ENCODE measurements at regions not wholly inside any gene's neighbourhood (a gene's known extent, or its start where the extent isn't known, plus 50 kb on each side); places are given as distances from the start of the nearest gene placed in this dataset.

GRCh38 chr2:149863227-149863626, 275.7 kb upstream of the MMADHC start:
- no peak for DNase-seq (ENCODE audit: low read depth, low spot score)
- POLR2A ChIA-PET: no interaction called here
- H3K27ac ChIP-seq (ENCODE audit: low read length): no peak overlapping the region
- intact Hi-C loops (cut with micrococcal nuclease; ENCODE audit: unreplicated experiment) (no loop called here), in situ Hi-C loops (cut with HindIII; ENCODE audit: low pct_unique_long_range_greater_than_20kb, low sequenced_read_pairs) (no loop called here)
- TF ChIP-seq POLR2AphosphoS5 (IDR thresholded peaks at IDR 0.05; ENCODE audit: low read depth, low read length): no peak
- no peak for TF ChIP-seq TCF7L2 (IDR thresholded peaks at IDR 0.05; ENCODE audit: low read depth, low read length)
- TF ChIP-seq, protein P1, sequence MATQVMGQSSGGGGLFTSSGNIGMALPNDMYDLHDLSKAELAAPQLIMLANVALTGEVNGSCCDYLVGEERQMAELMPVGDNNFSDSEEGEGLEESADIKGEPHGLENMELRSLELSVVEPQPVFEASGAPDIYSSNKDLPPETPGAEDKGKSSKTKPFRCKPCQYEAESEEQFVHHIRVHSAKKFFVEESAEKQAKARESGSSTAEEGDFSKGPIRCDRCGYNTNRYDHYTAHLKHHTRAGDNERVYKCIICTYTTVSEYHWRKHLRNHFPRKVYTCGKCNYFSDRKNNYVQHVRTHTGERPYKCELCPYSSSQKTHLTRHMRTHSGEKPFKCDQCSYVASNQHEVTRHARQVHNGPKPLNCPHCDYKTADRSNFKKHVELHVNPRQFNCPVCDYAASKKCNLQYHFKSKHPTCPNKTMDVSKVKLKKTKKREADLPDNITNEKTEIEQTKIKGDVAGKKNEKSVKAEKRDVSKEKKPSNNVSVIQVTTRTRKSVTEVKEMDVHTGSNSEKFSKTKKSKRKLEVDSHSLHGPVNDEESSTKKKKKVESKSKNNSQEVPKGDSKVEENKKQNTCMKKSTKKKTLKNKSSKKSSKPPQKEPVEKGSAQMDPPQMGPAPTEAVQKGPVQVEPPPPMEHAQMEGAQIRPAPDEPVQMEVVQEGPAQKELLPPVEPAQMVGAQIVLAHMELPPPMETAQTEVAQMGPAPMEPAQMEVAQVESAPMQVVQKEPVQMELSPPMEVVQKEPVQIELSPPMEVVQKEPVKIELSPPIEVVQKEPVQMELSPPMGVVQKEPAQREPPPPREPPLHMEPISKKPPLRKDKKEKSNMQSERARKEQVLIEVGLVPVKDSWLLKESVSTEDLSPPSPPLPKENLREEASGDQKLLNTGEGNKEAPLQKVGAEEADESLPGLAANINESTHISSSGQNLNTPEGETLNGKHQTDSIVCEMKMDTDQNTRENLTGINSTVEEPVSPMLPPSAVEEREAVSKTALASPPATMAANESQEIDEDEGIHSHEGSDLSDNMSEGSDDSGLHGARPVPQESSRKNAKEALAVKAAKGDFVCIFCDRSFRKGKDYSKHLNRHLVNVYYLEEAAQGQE (IDR thresholded peaks at IDR 0.05; ENCODE audit: insufficient read depth in 1 of 2, low read depth in 2 of 2, low read length in 1 of 2): no peak
- no peak for TF ChIP-seq CTCF (IDR thresholded peaks at IDR 0.05)
- no peaks in the 10 kb centered on the region for H3K36me3 ChIP-seq (ENCODE audit: control insufficient read depth, insufficient read depth, low read length)
- ATAC-seq: no peak
- H3K4me1 ChIP-seq (ENCODE audit: control insufficient read depth, insufficient read depth, low read length): no peaks in the 10 kb centered on the region; the same call in 1 of the 2 replicates
- no TSS peak for BruUV-seq (replicated peaks)
- H3K27me3 ChIP-seq (ENCODE audit: control insufficient read depth, insufficient read depth, low read length): no peaks in the 10 kb centered on the region
- no peak overlapping the region for H3K4me3 ChIP-seq (ENCODE audit: low read depth in 2 of 2, low read length in 2 of 2)
- H3K9me3 ChIP-seq (ENCODE audit: control insufficient read depth, insufficient read depth, low read depth, low read length): no peaks in the 10 kb centered on the region
- CTCF ChIA-PET: no interaction called here

GRCh38 chr2:149861034-149861433, 273.5 kb upstream of the MMADHC start:
- ATAC-seq: no peak
- no peaks in the 10 kb centered on the region for H3K27me3 ChIP-seq (ENCODE audit: control insufficient read depth, insufficient read depth, low read length)
- no peaks in the 10 kb centered on the region; the same call in 1 of the 2 replicates for H3K4me1 ChIP-seq (ENCODE audit: control insufficient read depth, insufficient read depth, low read length)
- DNase-seq (ENCODE audit: low read depth, low spot score): no peak
- BruUV-seq (replicated peaks): no TSS peak
- intact Hi-C loops (cut with micrococcal nuclease; ENCODE audit: unreplicated experiment): no loop called here
- in situ Hi-C loops (cut with HindIII; ENCODE audit: low pct_unique_long_range_greater_than_20kb, low sequenced_read_pairs): no loop called here
- H3K9me3 ChIP-seq (ENCODE audit: control insufficient read depth, insufficient read depth, low read depth, low read length): no peaks in the 10 kb centered on the region
- ChIA-PET POLR2A (no interaction called here), CTCF (interaction anchor here (0.7 kb wide), 1 partner anchor 351 kb away, joined by 3 read pairs; no protein-coding TSS in a partner anchor)
- no peak overlapping the region for H3K4me3 ChIP-seq (ENCODE audit: low read depth in 2 of 2, low read length in 2 of 2)
- H3K36me3 ChIP-seq (ENCODE audit: control insufficient read depth, insufficient read depth, low read length): no peaks in the 10 kb centered on the region
- H3K27ac ChIP-seq (ENCODE audit: low read length): no peak overlapping the region
- TF ChIP-seq TCF7L2 (IDR thresholded peaks at IDR 0.05; ENCODE audit: low read depth, low read length): no peak

DNA sequence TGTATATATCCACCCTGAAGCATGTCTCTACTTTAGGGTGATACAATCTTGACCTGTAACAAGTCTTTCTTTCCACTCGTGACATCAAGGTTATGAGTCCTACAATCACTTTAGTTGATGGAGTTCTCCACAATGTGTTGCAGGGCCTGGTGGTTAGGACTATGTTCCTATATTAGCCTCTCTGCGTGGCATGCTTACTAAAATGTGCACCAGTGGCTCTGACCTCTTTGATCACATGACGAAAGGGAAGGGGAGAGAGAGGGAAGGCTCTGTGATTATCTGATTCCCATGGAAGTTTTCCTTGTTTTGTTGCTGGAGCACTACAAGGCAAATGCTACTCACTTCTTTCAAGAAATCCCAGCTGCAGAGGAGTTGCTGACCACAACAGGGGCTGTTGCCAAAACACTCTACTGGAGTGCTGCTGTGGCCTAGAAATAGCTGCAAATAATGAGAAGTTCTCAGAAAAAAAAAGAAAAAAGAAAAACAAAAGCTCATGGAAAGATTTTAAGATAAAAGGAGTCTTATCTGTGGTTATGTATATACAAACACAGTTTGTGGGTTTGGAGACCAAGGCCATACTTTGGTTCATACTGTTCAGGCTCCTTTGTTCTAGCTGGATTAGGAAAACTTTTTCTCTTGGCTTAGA, 272.8 kb upstream of the MMADHC start:
- no TSS peak for BruUV-seq (replicated peaks)
- DNase-seq (ENCODE audit: low read depth, low spot score): no peak
- POLR2A ChIA-PET: no interaction called here
- Histone ChIP-seq H3K27me3 (ENCODE audit: control insufficient read depth, insufficient read depth, low read length) (no peaks in the 10 kb centered on the region), H3K36me3 (ENCODE audit: control insufficient read depth, insufficient read depth, low read length) (no peaks in the 10 kb centered on the region), H3K27ac (ENCODE audit: low read length) (no peak overlapping the region), H3K9me3 (ENCODE audit: control insufficient read depth, insufficient read depth, low read depth, low read length) (no peaks in the 10 kb centered on the region), H3K4me1 (ENCODE audit: control insufficient read depth, insufficient read depth, low read length) (no peaks in the 10 kb centered on the region; the same call in 1 of the 2 replicates), H3K4me3 (ENCODE audit: low read depth in 2 of 2, low read length in 2 of 2) (no peak overlapping the region)
- in situ Hi-C loops (cut with HindIII; ENCODE audit: low pct_unique_long_range_greater_than_20kb, low sequenced_read_pairs) (no loop called here), intact Hi-C loops (cut with micrococcal nuclease; ENCODE audit: unreplicated experiment) (no loop called here)
- CTCF ChIA-PET: interaction anchor here (0.6 to 0.7 kb wide), 2 partner anchors 280 to 351 kb away, joined by 3 to 6 read pairs; no protein-coding TSS in a partner anchor
- no peak for ATAC-seq
- TF ChIP-seq SIN3A (IDR thresholded peaks at IDR 0.05; ENCODE audit: borderline replicate concordance, insufficient read depth, low read depth, low read length) (no peak), CTCF (IDR thresholded peaks at IDR 0.05) (no peak)
